ENCODE measurements at regions not wholly inside any gene's neighbourhood (a gene's known extent, or its start where the extent isn't known, plus 50 kb on each side); places are given as distances from the start of the nearest gene placed in this dataset.
"Not testable (repeated sequence)": the region's sequence is repeated elsewhere in the genome, so short reads cannot be mapped to it uniquely, and the experiment has no call there.

DNA sequence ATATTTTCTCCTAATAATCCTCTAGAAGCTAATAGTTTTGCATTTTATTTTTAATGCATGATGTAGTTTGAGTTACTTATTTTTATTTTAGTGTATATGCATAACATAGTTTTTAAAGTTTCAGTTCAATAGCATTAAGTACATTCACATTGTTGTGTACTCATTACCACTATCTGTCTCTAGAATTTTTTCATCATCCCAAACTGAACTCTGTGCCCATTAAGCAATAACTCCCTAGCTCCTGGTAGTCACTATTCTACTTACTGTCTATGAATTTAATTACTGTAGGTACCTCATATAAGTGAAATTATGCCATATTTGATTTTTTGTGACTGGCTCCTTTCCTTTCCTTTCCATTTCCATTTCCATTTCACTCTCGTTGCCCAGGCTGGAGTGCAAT is 74.4 kb upstream of the NUTM2F start:
- TF ChIP-seq, protein P1, sequence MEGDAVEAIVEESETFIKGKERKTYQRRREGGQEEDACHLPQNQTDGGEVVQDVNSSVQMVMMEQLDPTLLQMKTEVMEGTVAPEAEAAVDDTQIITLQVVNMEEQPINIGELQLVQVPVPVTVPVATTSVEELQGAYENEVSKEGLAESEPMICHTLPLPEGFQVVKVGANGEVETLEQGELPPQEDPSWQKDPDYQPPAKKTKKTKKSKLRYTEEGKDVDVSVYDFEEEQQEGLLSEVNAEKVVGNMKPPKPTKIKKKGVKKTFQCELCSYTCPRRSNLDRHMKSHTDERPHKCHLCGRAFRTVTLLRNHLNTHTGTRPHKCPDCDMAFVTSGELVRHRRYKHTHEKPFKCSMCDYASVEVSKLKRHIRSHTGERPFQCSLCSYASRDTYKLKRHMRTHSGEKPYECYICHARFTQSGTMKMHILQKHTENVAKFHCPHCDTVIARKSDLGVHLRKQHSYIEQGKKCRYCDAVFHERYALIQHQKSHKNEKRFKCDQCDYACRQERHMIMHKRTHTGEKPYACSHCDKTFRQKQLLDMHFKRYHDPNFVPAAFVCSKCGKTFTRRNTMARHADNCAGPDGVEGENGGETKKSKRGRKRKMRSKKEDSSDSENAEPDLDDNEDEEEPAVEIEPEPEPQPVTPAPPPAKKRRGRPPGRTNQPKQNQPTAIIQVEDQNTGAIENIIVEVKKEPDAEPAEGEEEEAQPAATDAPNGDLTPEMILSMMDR (IDR thresholded peaks at IDR 0.05; ENCODE audit: insufficient read depth, low read depth, low read length), result not testable (repeated sequence)
- TF ChIP-seq EZH2 (IDR thresholded peaks at IDR 0.05; ENCODE audit: insufficient read depth, low read length), result not testable (repeated sequence)

All from astrocyte (in vitro differentiated cells and primary cell).